Germinal center (tissue), 1 donor: ENCODE measurements at regions not wholly inside any gene's neighbourhood (a gene's known extent, or its start where the extent isn't known, plus 50 kb on each side); places are given as distances from the start of the nearest gene placed in this dataset.

Experiments used
- DNase-seq: peaks from one replicate; pipeline ENCODE4 v3.0.0; 2012; ENCODE audit warnings: mixed read lengths, low spot score

GRCh38 chr1:68331117-68331865 lies 99.0 kb upstream of the WLS start:
- no peak for DNase-seq

GRCh38 chr1:68330391-68330790 lies 98.1 kb upstream of the WLS start:
- DNase-seq, result no peak

GRCh38 chr1:68329096-68329835 lies 96.9 kb upstream of the WLS start:
- no peak for DNase-seq

GRCh38 chr1:68328490-68328889 lies 96.2 kb upstream of the WLS start:
- no peak for DNase-seq

GRCh38 chr1:68327414-68327813 lies 95.1 kb upstream of the WLS start:
- DNase-seq, result no peak

- no peak for DNase-seq
These were observed 94.2 kb upstream of the WLS start for GRCh38 chr1:68326481-68326880.

GRCh38 chr1:68324316-68324715 lies 92.0 kb upstream of the WLS start:
- no peak for DNase-seq

- DNase-seq, result no peak
These were observed 90.7 kb upstream of the WLS start for GRCh38 chr1:68322837-68323687.

- no peak for DNase-seq
These were observed 89.8 kb upstream of the WLS start for GRCh38 chr1:68322096-68322495.

- no peak for DNase-seq
These were observed 88.9 kb upstream of the WLS start for GRCh38 chr1:68321084-68321685.

GRCh38 chr1:68320349-68320748 lies 88.0 kb upstream of the WLS start:
- no peak for DNase-seq

- no peak for DNase-seq
These were observed 87.6 kb upstream of the WLS start for GRCh38 chr1:68319907-68320306.

GRCh38 chr1:68317543-68317942 lies 85.2 kb upstream of the WLS start:
- DNase-seq, result no peak

- no peak for DNase-seq
These were observed 81.9 kb upstream of the WLS start for GRCh38 chr1:68314151-68314780.

GRCh38 chr1:68313735-68314134 lies 81.4 kb upstream of the WLS start:
- DNase-seq, result no peak

- DNase-seq, result no peak
These were observed 75.7 kb upstream of the WLS start for GRCh38 chr1:68308034-68308433.

- DNase-seq, result no peak
These were observed 75.1 kb upstream of the WLS start for GRCh38 chr1:68307378-68307787.

GRCh38 chr1:68301471-68302001 lies 69.2 kb upstream of the WLS start:
- DNase-seq, result no peak

- no peak for DNase-seq
These were observed 62.2 kb upstream of the WLS start for GRCh38 chr1:68294367-68295066.

GRCh38 chr1:68293609-68294366 lies 61.5 kb upstream of the WLS start:
- DNase-seq, result no peak
